CD4-positive, alpha-beta T cell (primary cell): ENCODE measurements at regions not wholly inside any gene's neighbourhood (a gene's known extent, or its start where the extent isn't known, plus 50 kb on each side); places are given as distances from the start of the nearest gene placed in this dataset.

Experiments used
- ATAC-seq: fragments of 200-7000 bp; cut with Tn5 transposase; one replicate; pipeline ENCODE4 v1.10.0; 2022; ENCODE audit warnings: mild to moderate bottlenecking; ENCODE audit not compliant: poor library complexity
- CTCF ChIA-PET: fragments of 350-600 bp; sonication (Branson Sonifier 250); formaldehyde crosslinking; loops from one replicate; lab custom pipeline; 2021; ENCODE audit warnings: antibody characterized with exemption, inconsistent platforms; lab: Charles Lee
- POLR2A ChIA-PET: fragments of 350-600 bp; sonication (Branson Sonifier 250); formaldehyde crosslinking; loops from one replicate; lab custom pipeline; 2021; ENCODE audit warnings: antibody characterized with exemption, inconsistent platforms; lab: Charles Lee
- DNase-seq, 14 experiments: peaks; one replicate each; pipeline ENCODE4 v3.0.0-alpha.2; 2013 to 2020; ENCODE audit warnings: mixed read lengths in 2 of 14
- H3K27ac ChIP-seq, 2 donors: one replicate each; pipeline versions ENCODE4 v1.5.1 to v1.7.0; 2013; ENCODE audit warnings: low read length in 2 of 2, low read depth in 1 of 2, mild to moderate bottlenecking in 1 of 2
- H3K27me3 ChIP-seq, 2 experiments: 1 replicate in 1 of 2; 2 replicates in 1 of 2; pipeline versions ENCODE4 v1.6.1 to v1.7.0; 2013; ENCODE audit warnings: low read length in 2 of 2, control low read depth in 1 of 2, mild to moderate bottlenecking in 1 of 2, moderate library complexity in 1 of 2; ENCODE audit not compliant: insufficient read depth in 2 of 2, control insufficient read depth in 1 of 2
- H3K36me3 ChIP-seq: one replicate; pipeline ENCODE4 v1.6.1; 2013; ENCODE audit warnings: low read length, control low read depth; ENCODE audit not compliant: insufficient read depth
- H3K4me1 ChIP-seq: one replicate; pipeline ENCODE4 v1.6.1; 2013; ENCODE audit warnings: low read length, control low read depth; ENCODE audit not compliant: insufficient read depth
- H3K4me3 ChIP-seq: one replicate; pipeline ENCODE4 v1.5.1; 2013; ENCODE audit warnings: mild to moderate bottlenecking, low read length, moderate library complexity
- H3K9me3 ChIP-seq, 2 experiments: 1 replicate in 1 of 2; 2 replicates in 1 of 2; pipeline versions ENCODE4 v1.6.1 to v1.7.0; 2013; ENCODE audit warnings: low read length in 2 of 2, mild to moderate bottlenecking in 2 of 2, control low read depth in 1 of 2, moderate library complexity in 1 of 2; ENCODE audit not compliant: control insufficient read depth in 1 of 2, insufficient read depth in 1 of 2
- H3K27ac Mint-ChIP-seq: one replicate; pipeline ENCODE4 v1.8.0; 2020; ENCODE audit warnings: mixed read lengths
- H3K27me3 Mint-ChIP-seq: one replicate; pipeline ENCODE4 v1.8.0; 2021; ENCODE audit warnings: mixed read lengths
- H3K36me3 Mint-ChIP-seq: one replicate; pipeline ENCODE4 v1.8.0; 2021; ENCODE audit warnings: low read depth, mixed read lengths
- H3K4me1 Mint-ChIP-seq: one replicate; pipeline ENCODE4 v1.8.0; 2021; ENCODE audit warnings: low read depth, mixed read lengths
- H3K4me3 Mint-ChIP-seq: one replicate; pipeline ENCODE4 v1.8.0; 2020; ENCODE audit warnings: mild to moderate bottlenecking, mixed read lengths
- H3K9me3 Mint-ChIP-seq: one replicate; pipeline ENCODE4 v1.8.0; 2020; ENCODE audit warnings: mixed read lengths
- CTCF ChIP-seq: fragments of 200-600 bp; IDR thresholded peaks from one replicate; pipeline ENCODE4 v1.8.0; 2022; ENCODE audit warnings: antibody characterized with exemption, mild to moderate bottlenecking
- intact Hi-C, 2 experiments: fragments of 100-400 bp; cut with DNase I in 1 of 2; cut with micrococcal nuclease in 1 of 2; formaldehyde crosslinking; loops; one replicate each; pipeline versions ENCODE4 v1.15.1 to v1.9.0; 2023 to 2025; cut with DNase I, micrococcal nuclease

- no peak for DNase-seq
- no peaks in the 10 kb centered on the region for H3K9me3 ChIP-seq
- ChIA-PET POLR2A (no interaction called here), CTCF (no interaction called here)
- H3K27ac Mint-ChIP-seq, result no peak overlapping the region
- H3K9me3 Mint-ChIP-seq, result no peaks in the 10 kb centered on the region
- no peaks in the 10 kb centered on the region for H3K4me1 Mint-ChIP-seq
- H3K4me3 Mint-ChIP-seq, result no peak overlapping the region
- H3K36me3 Mint-ChIP-seq, result no peaks in the 10 kb centered on the region
- peaks cover 13% of the 10 kb centered on the region for H3K4me1 ChIP-seq
- no peak overlapping the region for H3K27ac ChIP-seq
- no peaks in the 10 kb centered on the region for H3K27me3 Mint-ChIP-seq
- intact Hi-C loops, result no loop called here
- no peaks in the 10 kb centered on the region for H3K27me3 ChIP-seq
- TF ChIP-seq CTCF, result no peak
- H3K4me3 ChIP-seq, result no peak overlapping the region
- no peaks in the 10 kb centered on the region for H3K36me3 ChIP-seq
- ATAC-seq, result no peak
These were observed 260.0 kb upstream of the ID2 start for GRCh38 chr2:8421658-8422449.

- Mint-ChIP-seq H3K9me3 (no peaks in the 10 kb centered on the region), H3K36me3 (no peaks in the 10 kb centered on the region), H3K4me3 (no peak overlapping the region), H3K4me1 (no peaks in the 10 kb centered on the region), H3K27ac (no peak overlapping the region), H3K27me3 (no peaks in the 10 kb centered on the region)
- DNase-seq, result no peak
- no peaks in the 10 kb centered on the region for H3K27me3 ChIP-seq
- peaks cover 13% of the 10 kb centered on the region for H3K4me1 ChIP-seq
- no peak overlapping the region for H3K4me3 ChIP-seq
- H3K36me3 ChIP-seq, result no peaks in the 10 kb centered on the region
- no peaks in the 10 kb centered on the region for H3K9me3 ChIP-seq
- intact Hi-C loops, result no loop called here
- ATAC-seq, result no peak
- H3K27ac ChIP-seq, result no peak overlapping the region
- ChIA-PET POLR2A (no interaction called here), CTCF (no interaction called here)
- TF ChIP-seq CTCF, result no peak
These were observed 259.4 kb upstream of the ID2 start for GRCh38 chr2:8422450-8422800.

GRCh38 chr2:8424997-8425900, 256.6 kb upstream of the ID2 start:
- no peak overlapping the region for H3K4me3 ChIP-seq
- DNase-seq (peak in 1 of 14 experiments; percentile 63), ATAC-seq (no peak)
- Mint-ChIP-seq H3K4me3 (no peak overlapping the region), H3K27me3 (no peaks in the 10 kb centered on the region), H3K27ac (no peak overlapping the region), H3K9me3 (no peaks in the 10 kb centered on the region), H3K36me3 (no peaks in the 10 kb centered on the region), H3K4me1 (no peaks in the 10 kb centered on the region)
- H3K36me3 ChIP-seq, result no peaks in the 10 kb centered on the region
- no peaks in the 10 kb centered on the region for H3K27me3 ChIP-seq
- ChIA-PET POLR2A (no interaction called here), CTCF (no interaction called here)
- no peaks in the 10 kb centered on the region for H3K9me3 ChIP-seq
- TF ChIP-seq CTCF, result no peak
- H3K4me1 ChIP-seq, result peaks cover 13% of the 10 kb centered on the region
- H3K27ac ChIP-seq, result no peak overlapping the region
- intact Hi-C loops, result no loop called here
